ENCODE measurements at regions not wholly inside any gene's neighbourhood (a gene's known extent, or its start where the extent isn't known, plus 50 kb on each side); places are given as distances from the start of the nearest gene placed in this dataset.

DNA sequence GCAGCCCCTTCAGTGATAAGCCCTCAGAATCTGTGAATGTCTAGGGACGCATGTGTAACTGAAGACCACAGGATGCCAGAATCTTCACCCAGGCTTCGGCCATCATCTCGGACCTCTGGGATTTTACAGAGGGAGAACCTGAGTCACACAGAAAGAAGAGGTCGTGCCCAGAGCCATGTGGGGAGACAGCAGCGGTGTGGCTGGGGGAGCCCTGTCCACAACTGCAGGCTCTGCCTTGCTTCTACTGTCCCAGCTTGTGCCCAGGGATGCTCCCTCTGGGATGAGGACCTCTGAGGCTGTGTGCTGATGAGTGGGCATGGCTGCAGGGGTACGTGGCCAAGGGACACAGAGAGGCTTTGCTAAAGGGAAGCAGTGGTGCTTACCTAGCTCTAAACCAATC, 582.0 kb downstream of the TBC1D22A start:
- no peak for DNase-seq (ENCODE audit: low read depth in 2 of 3, low spot score in 2 of 3)

GRCh38 chr22:47343611-47344010, 581.2 kb downstream of the TBC1D22A start:
- DNase-seq (ENCODE audit: low read depth in 2 of 3, low spot score in 2 of 3): no peak

- no peak for DNase-seq (ENCODE audit: low read depth in 2 of 3, low spot score in 2 of 3)
Observed at GRCh38 chr22:47342446-47342845, 580.0 kb downstream of the TBC1D22A start.

GRCh38 chr22:47341464-47341863, 579.0 kb downstream of the TBC1D22A start:
- no peak for DNase-seq (ENCODE audit: low read depth in 2 of 3, low spot score in 2 of 3)

- no peak for DNase-seq (ENCODE audit: low read depth in 2 of 3, low spot score in 2 of 3)
Observed at GRCh38 chr22:47340851-47341436, 578.5 kb downstream of the TBC1D22A start.

DNA sequence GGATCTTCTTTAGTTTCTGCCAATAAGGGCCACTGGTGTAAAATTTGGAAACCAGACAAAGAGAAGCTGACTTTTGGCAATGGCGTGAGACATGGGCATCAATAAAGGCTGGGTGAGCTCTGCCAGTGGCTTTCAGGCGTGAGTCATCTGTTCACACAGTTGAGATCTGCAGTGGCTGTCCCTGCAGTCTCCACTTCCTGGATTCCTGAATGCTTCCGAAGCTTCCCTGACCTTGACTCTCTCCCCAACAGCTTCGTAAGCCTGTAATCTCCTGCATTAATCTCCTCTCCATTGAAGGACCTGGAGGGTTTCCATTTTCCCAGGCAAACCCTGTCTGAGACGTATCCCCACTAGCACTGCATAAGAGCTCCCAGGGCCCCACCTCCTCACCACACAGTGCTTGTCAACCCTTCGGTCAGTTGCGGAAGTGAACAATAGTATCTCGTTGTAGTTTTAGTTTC, 574.7 kb downstream of the TBC1D22A start:
- peak in 1 of 3 donors; percentile 36 for DNase-seq (ENCODE audit: low read depth in 2 of 3, low spot score in 2 of 3)

DNA sequence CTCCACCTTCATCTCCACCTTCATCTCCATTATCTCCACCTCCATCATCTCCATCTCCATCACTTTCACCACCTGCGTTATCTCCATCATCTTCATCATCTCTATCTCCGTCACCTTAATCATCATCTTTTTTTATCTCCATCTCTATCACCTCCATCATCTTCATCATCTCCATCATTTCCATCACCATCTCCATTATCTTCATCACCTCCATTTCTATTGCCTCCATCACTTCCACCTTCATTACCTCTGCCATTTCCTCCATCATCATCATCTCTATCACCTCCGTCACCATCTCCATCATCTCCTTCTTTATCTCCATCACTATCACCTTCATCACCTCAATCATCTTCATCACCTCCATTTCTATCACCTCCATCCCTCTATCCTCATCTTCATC, 573.5 kb downstream of the TBC1D22A start:
- no peak for DNase-seq (ENCODE audit: low read depth in 2 of 3, low spot score in 2 of 3)

GRCh38 chr22:47335460-47335859, 573.0 kb downstream of the TBC1D22A start:
- DNase-seq (ENCODE audit: low read depth in 2 of 3, low spot score in 2 of 3): no peak

- no peak for DNase-seq (ENCODE audit: low read depth in 2 of 3, low spot score in 2 of 3)
Observed at GRCh38 chr22:47334601-47335000, 572.2 kb downstream of the TBC1D22A start.

- DNase-seq (ENCODE audit: low read depth in 2 of 3, low spot score in 2 of 3): no peak
Observed at GRCh38 chr22:47333625-47334024, 571.2 kb downstream of the TBC1D22A start.

DNA sequence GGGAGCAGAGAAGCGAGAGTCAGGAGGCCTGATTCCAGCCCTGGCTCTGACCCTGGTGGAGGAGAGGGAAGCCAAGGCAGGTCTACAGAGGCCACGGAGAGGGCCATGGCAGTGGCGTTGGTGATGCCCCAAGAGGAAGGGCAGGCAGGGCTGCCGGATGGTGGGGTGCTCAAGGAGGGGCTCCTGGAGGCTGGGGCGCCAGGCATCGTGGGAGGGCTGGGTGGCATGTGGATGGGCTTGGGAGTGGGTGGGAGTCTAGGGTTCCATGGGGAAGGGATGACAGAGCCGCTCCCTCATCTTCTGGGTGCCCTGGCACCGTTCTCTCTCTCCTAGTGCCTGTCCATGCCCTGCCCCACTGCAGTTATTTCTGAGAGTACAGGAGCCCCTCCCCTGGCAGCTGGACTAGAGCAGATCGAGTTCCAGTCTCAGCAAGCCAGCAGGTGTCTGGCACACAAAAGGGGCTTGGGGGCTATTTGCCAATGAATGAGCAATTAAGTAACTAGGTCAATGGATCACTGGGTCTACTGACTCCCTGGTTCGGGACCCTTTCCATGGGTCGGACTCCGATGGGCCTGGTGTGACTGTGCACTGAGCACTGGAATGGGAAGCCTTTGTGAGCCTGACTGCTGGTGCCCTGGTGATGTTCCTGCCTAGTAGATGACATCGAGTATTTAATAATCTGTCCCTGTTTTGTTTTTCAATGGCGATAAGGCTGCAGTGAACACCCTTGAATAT, 570.0 kb downstream of the TBC1D22A start:
- DNase-seq (ENCODE audit: low read depth in 2 of 3, low spot score in 2 of 3): no peak

DNA sequence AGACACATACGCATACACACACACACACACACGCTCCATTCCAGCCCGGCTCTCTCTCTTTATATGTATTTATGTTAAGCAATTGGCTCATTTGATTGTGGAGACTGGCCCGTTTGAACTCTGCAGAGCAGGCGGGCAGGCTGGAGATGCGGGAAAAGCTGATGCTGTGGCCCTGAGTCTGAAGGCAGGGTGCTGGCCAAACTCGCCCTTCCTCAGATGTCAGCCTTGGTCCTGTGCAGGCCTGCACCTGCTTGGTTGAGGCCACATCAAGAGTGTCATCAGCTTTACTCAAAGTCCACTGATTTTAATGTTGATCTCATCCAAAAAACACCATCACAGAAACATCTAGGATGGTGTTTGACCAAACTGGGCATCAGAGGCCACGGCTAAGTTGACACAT, 569.3 kb downstream of the TBC1D22A start:
- DNase-seq (ENCODE audit: low read depth in 2 of 3, low spot score in 2 of 3): no peak

GRCh38 chr22:47329727-47330650, 567.5 kb downstream of the TBC1D22A start:
- no peak for DNase-seq (ENCODE audit: low read depth in 2 of 3, low spot score in 2 of 3)

DNA sequence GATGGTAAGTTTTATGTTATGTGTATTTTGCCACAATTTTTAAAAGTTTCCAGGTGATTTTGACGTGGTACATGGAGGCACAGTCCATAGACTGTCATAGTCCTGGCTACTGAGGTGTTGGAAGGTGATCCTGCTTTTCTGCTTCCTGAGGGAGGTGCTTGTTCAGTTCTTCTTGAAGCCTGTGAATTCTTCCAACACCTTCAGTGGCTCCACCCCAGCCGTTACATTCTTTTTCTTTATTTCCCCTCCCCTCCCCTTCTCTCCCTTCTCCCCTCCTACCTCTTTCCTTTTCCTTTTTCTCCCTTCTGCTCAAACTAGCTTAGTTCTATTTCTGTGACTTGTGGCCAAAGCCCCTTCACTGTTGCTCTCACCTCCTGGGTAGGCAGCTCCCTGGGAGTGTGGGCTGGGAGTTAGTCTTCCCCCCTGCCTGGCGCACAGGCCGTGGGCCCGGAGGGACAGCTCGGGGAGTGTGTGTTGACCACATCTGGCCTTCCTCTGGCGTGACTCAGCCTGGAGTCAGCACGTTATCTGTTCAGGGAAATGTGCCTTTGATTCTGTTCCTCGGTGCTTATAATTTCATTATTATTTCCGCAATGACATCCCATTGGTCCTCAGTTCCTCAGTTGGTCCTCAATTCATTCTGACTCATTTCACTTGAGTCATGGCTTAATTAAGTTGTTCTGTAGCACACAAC, 566.2 kb downstream of the TBC1D22A start:
- DNase-seq (ENCODE audit: low read depth in 2 of 3, low spot score in 2 of 3): no peak

GRCh38 chr22:47327241-47327640, 564.8 kb downstream of the TBC1D22A start:
- DNase-seq (ENCODE audit: low read depth in 2 of 3, low spot score in 2 of 3): no peak

DNA sequence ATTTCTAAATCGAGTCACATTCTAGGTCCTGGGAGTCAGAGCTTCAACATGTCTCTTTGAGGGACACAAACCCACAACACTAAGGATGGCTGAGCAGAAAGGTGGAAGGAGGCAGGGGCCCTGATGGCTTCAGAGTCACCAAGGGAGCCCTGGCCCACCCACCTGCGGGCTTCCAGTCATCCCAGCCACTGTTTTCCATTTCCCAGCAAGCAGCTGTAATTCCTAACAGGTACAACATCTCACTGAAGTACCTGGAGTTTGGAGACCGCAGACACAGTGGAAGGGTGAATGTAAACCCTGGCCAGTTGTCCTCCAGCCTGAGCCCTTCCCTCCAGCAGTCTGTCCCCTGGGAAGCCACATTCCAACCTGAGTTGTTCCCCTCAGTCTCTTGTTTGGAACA, 562.8 kb downstream of the TBC1D22A start:
- no peak for DNase-seq (ENCODE audit: low read depth in 2 of 3, low spot score in 2 of 3)

GRCh38 chr22:47324435-47324990, 562.1 kb downstream of the TBC1D22A start:
- DNase-seq (ENCODE audit: low read depth in 2 of 3, low spot score in 2 of 3): no peak

DNA sequence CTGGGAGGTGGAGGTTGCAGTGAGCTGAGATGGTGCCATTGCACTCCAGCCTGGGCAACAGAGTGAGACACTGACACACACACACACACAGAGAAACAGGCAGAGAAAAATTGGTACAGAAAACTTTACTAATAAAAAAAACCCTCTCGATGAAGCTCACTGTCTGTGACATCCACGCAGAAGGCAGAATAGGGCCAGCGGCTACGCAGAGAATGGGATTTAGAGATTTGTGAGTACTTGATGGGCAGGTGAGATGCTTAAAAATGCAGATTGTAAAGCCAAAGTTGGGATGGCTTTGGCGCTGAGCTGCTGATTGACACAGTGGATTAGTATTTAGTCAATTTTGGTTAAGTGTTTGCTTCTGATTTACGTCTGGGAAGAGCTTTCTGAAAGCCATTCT, 561.1 kb downstream of the TBC1D22A start:
- DNase-seq (ENCODE audit: low read depth in 2 of 3, low spot score in 2 of 3): no peak

GRCh38 chr22:47322854-47323253, 560.4 kb downstream of the TBC1D22A start:
- DNase-seq (ENCODE audit: low read depth in 2 of 3, low spot score in 2 of 3): no peak

- DNase-seq (ENCODE audit: low read depth in 2 of 3, low spot score in 2 of 3): no peak
Observed at GRCh38 chr22:47320560-47320959, 558.1 kb downstream of the TBC1D22A start.

All from hematopoietic multipotent progenitor cell (in vitro differentiated cells).